ENCODE measurements at regions not wholly inside any gene's neighbourhood (a gene's known extent, or its start where the extent isn't known, plus 50 kb on each side); places are given as distances from the start of the nearest gene placed in this dataset.

DNA sequence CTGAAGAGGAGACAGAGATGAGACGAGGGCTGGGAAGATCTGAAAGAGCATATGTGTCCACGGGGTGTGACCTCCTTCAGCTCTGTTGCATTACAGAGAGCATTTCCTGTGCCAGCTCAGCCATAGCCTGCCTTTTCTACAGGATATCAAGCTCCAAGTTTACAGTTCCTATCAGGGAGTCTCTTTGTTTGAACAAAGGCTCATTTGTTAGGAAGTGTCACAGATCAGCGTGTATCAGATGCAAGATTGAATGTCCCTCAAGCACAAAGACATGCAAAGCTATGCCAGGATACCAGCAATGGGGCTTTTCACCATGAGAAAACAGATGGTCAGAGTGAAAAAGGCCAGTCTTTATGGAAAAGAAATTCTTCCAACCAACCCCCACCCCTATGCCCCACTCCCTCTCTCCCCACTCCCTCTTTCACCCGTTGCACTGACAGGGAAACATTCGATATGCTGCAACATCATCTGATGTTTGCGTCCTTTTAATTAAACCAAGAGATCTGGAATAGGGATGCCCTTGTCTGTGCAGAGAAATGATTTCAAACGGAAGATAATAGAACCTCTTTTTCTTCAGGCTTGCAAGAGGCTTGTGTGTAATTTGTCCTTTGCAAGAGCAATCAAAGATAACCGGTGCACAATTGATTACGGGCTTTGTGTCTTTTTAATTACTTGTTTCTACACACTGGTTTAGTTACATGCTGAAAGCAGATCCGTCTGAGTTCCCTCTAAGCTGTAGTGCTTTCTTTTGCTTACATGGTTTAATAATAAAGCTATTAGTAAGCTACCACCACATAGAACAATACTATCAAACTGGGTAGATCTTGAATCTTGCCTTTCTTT, 263.1 kb upstream of the RGMB start:
- TF ChIP-seq JUND (IDR thresholded peaks at IDR 0.05; ENCODE audit: low read depth) = no peak

GRCh38 chr5:98513380-98513779, 260.1 kb upstream of the RGMB start:
- no peak for DNase-seq (ENCODE audit: low read depth in 1 of 2, low spot score in 1 of 2)
- in situ Hi-C loops (cut with HindIII; ENCODE audit: low pct_unique_long_range_greater_than_20kb, low sequenced_read_pairs) = no loop called here
- TF ChIP-seq JUND (IDR thresholded peaks at IDR 0.05; ENCODE audit: low read depth) = no peak

More for the DNA sequence above, 263.1 kb upstream of the RGMB start:
- no peak for DNase-seq (ENCODE audit: low read depth in 1 of 2, low spot score in 1 of 2)
- in situ Hi-C loops (cut with HindIII; ENCODE audit: low pct_unique_long_range_greater_than_20kb, low sequenced_read_pairs) = no loop called here

DNA sequence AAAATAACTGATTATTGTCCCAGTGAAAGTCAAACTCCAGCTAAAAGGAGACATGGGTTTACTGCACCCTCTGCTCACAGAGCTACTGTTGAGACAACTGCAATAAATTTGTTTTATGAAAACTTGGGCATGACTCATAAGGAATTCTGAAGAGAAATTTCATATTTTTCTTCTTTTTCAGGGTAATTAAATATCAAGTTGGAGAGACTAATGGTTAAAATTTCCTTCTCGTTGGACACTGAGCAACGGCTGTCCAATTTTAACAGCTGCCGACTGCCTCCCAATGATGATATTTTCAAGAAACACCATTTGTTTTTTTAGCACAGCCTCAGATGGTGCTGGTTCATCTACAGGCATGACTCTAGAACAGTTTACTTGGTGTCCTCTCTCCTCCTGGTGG, 259.2 kb upstream of the RGMB start:
- in situ Hi-C loops (cut with HindIII; ENCODE audit: low pct_unique_long_range_greater_than_20kb, low sequenced_read_pairs) = no loop called here
- DNase-seq (ENCODE audit: low read depth in 1 of 2, low spot score in 1 of 2) = no peak
- TF ChIP-seq JUND (IDR thresholded peaks at IDR 0.05; ENCODE audit: low read depth) = no peak

DNA sequence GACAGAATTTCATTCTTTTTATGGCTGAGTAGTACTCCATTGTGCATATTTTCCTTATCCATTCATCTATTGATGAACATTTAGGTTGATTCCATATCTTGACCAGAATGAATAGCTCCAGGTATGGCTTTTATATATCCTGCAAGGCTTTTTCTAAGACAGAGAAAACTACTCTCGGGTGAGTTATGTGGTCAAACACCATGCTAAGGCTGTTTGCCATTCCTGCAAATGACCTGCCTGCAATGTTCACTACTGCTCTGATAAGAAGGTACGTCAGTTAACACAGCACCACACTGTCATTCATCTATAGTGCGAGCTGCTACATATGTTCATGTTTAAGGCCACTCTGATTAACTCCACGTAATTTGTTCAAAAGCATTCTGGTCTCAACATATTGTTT, 256.8 kb upstream of the RGMB start:
- in situ Hi-C loops (cut with HindIII; ENCODE audit: low pct_unique_long_range_greater_than_20kb, low sequenced_read_pairs) = no loop called here
- TF ChIP-seq JUND (IDR thresholded peaks at IDR 0.05; ENCODE audit: low read depth) = no peak
- DNase-seq (ENCODE audit: low read depth in 1 of 2, low spot score in 1 of 2) = no peak

DNA sequence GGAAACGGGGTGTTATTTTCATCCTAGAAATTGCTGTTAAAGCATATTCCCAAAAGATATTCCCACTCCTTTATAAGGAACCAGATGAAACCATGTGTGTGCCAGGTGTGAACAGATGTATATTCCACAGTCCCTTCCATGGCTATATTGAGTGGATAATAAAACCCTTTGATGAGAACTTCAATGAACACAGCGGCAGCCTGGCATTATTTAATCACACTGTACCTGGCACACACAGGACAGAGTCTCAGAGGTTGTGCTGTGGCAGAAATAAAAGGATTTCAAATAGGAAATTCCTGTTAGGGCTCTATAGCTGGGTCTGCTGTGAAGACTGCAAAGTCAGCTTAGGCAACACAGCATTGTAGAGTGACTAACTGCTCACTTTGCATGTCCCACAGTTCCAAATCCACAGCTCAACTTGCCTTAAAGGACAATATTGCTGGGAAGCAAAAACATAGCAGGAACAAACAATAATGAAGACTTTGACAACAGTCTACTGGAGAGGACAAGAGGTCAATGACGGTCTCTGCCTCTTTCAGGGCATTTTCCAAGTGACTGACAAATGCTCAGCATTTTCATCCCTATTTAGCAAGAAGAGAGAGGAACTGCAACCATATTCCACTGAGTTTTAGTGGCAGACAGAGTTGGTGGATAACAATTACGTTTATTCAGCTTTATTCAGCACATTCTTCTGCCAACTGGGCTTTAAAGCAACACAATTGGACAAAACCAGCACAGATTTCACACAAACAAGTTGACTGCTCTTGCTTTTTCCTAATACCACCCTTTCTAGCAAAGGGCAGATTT, 255.7 kb upstream of the RGMB start:
- no peak for DNase-seq (ENCODE audit: low read depth in 1 of 2, low spot score in 1 of 2)
- in situ Hi-C loops (cut with HindIII; ENCODE audit: low pct_unique_long_range_greater_than_20kb, low sequenced_read_pairs) = no loop called here
- no peak for TF ChIP-seq JUND (IDR thresholded peaks at IDR 0.05; ENCODE audit: low read depth)

DNA sequence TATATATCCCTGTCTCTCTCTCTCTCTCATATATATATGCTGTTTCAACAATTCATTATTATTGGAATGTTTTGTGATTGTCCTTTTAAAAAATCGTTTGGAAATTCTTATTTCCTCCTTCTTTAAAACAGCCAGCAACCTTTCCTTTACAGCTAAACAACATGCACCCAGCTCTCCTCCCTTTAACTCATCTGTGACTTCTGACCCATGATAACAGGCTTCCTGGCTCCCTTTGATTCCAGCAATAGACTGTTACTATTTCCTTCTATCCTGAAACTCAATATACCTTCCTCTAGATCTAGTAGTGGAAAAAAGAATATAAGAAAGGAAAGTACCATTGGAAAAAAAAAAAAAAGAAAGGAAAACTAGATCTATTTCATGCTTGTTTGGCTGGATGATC, 254.7 kb upstream of the RGMB start:
- TF ChIP-seq JUND (IDR thresholded peaks at IDR 0.05; ENCODE audit: low read depth) = no peak
- DNase-seq (ENCODE audit: low read depth in 1 of 2, low spot score in 1 of 2) = no peak
- in situ Hi-C loops (cut with HindIII; ENCODE audit: low pct_unique_long_range_greater_than_20kb, low sequenced_read_pairs) = no loop called here

- no peak for DNase-seq (ENCODE audit: low read depth in 1 of 2, low spot score in 1 of 2)
- in situ Hi-C loops (cut with HindIII; ENCODE audit: low pct_unique_long_range_greater_than_20kb, low sequenced_read_pairs) = no loop called here
- no peak for TF ChIP-seq JUND (IDR thresholded peaks at IDR 0.05; ENCODE audit: low read depth)
Observed at GRCh38 chr5:98519571-98519970, 253.9 kb upstream of the RGMB start.

GRCh38 chr5:98521821-98522220, 251.6 kb upstream of the RGMB start:
- no peak for DNase-seq (ENCODE audit: low read depth in 1 of 2, low spot score in 1 of 2)
- in situ Hi-C loops (cut with HindIII; ENCODE audit: low pct_unique_long_range_greater_than_20kb, low sequenced_read_pairs) = no loop called here
- TF ChIP-seq JUND (IDR thresholded peaks at IDR 0.05; ENCODE audit: low read depth) = no peak

DNA sequence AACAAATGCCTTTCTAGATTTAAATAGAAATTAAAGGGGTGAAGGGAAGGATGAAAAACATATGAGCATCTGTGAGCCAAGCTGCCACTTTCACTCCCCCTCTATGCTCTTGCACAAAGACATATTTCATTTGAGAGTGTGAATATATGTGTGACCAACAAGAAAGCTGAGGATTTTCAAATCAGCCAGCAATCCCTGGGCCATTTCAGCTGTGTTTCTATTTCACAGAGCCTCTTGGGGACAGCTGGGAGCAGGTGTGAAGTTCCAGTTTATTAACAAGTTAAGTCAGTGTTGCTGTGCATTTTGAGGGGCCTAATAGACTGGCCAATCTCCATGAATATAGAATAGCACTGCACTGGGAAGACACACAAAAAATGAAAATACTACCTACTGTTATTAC, 248.7 kb upstream of the RGMB start:
- no peak for TF ChIP-seq JUND (IDR thresholded peaks at IDR 0.05; ENCODE audit: low read depth)
- in situ Hi-C loops (cut with HindIII; ENCODE audit: low pct_unique_long_range_greater_than_20kb, low sequenced_read_pairs) = no loop called here
- no peak for DNase-seq (ENCODE audit: low read depth in 1 of 2, low spot score in 1 of 2)

- in situ Hi-C loops (cut with HindIII; ENCODE audit: low pct_unique_long_range_greater_than_20kb, low sequenced_read_pairs) = no loop called here
- peak in 1 of 2 experiments; percentile 57 for DNase-seq (ENCODE audit: low read depth in 1 of 2, low spot score in 1 of 2)
- no peak for TF ChIP-seq JUND (IDR thresholded peaks at IDR 0.05; ENCODE audit: low read depth)
Observed at GRCh38 chr5:98527846-98528245, 245.6 kb upstream of the RGMB start.

DNA sequence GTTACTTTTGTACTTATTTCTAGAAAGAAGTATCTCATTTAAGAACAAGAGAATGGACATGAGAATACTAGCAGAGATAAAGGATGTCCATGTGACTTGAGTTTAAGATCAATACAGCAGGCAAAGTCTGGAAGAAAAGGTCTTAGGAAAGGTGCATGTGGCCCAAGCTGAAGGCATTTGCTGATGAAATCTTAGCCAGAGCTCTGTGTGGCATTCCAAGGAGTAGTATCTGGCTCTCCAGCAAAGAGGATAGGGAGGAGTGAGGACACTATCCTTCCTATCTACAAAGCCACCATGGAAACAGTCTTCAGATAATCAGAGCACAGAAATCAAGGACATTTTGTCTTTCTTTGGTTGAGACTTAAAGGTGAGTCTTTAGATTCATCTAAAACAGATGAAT, 244.1 kb upstream of the RGMB start:
- in situ Hi-C loops (cut with HindIII; ENCODE audit: low pct_unique_long_range_greater_than_20kb, low sequenced_read_pairs) = no loop called here
- DNase-seq (ENCODE audit: low read depth in 1 of 2, low spot score in 1 of 2) = no peak
- TF ChIP-seq JUND (IDR thresholded peaks at IDR 0.05; ENCODE audit: low read depth) = no peak

DNA sequence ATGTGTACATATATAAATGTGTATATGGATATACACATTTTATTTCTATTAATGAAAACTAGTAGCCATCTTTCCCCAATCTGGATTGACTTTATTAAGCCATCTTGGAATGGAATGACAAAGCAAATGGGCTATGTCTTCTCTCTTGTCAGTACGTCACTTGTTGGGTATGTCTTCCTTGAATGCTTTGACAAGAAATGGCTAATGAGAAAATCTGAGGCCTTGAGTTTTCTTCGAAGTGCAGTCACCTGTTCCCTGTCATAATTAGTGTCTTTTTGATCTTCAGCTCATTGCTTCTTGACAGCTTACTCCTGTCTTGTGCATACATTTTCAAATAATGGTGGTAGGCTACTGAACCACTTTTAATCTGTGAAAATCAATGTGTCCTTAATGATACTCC, 243.2 kb upstream of the RGMB start:
- in situ Hi-C loops (cut with HindIII; ENCODE audit: low pct_unique_long_range_greater_than_20kb, low sequenced_read_pairs) = no loop called here
- TF ChIP-seq JUND (IDR thresholded peaks at IDR 0.05; ENCODE audit: low read depth) = no peak
- DNase-seq (ENCODE audit: low read depth in 1 of 2, low spot score in 1 of 2) = no peak

DNA sequence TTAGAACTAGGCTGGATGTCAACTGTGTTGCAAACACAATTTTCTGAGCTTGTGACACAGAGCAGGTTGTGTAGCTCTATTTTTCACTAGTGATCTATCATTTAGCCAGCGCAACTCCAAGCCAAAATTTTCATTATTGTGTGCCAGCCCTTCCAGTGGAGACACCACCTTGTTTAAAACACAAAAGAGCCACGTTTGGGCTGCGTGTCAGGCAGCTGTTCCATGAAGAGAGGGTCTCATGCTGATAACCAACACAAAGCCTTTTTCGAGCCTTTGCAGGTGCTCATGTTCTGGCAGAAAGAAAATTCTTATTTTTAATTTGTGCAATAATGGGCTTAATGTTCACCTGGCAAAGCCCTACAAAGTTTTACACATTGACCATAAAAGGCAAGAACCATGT, 237.6 kb upstream of the RGMB start:
- DNase-seq (ENCODE audit: low read depth in 1 of 2, low spot score in 1 of 2) = no peak
- in situ Hi-C loops (cut with HindIII; ENCODE audit: low pct_unique_long_range_greater_than_20kb, low sequenced_read_pairs) = no loop called here
- TF ChIP-seq JUND (IDR thresholded peaks at IDR 0.05; ENCODE audit: low read depth) = no peak

Measured in T47D (cell line).